GM12878 (cell line): ENCODE measurements at regions not wholly inside any gene's neighbourhood (a gene's known extent, or its start where the extent isn't known, plus 50 kb on each side); places are given as distances from the start of the nearest gene placed in this dataset.
"Not testable (repeated sequence)": the region's sequence is repeated elsewhere in the genome, so short reads cannot be mapped to it uniquely, and the experiment has no call there.

Source experiments
- ATAC-seq: fragments of 200-7000 bp; cut with Tn5 transposase; 3 replicates; pipeline ENCODE4 v1.9.1; 2020; ENCODE audit warnings: mild to moderate bottlenecking, moderate library complexity
- BruUV-seq: library from RNA; stranded (reverse); fragments of 400-500 nt; replicated peaks from 2 replicates; lab custom pipeline; 2021; lab: Mats Ljungman, UMichigan
- CTCF ChIA-PET: fragments of 300-600 bp; sonication (Branson Sonifier 250); formaldehyde crosslinking; extraction: SDS; loops from one replicate; lab custom pipeline; 2021; ENCODE audit warnings: inconsistent platforms; lab: Yijun Ruan, JAX
- POLR2A ChIA-PET: fragments of 350-600 bp; formaldehyde crosslinking; extraction: SDS; loops from one replicate; lab custom pipeline; 2021; ENCODE audit warnings: inconsistent platforms; lab: Charles Lee
- RAD21 ChIA-PET: fragments of 300-600 bp; sonication (Branson Sonifier 250); formaldehyde crosslinking; loops from one replicate; lab custom pipeline; 2023; ENCODE audit warnings: antibody characterized with exemption; ENCODE audit not compliant: unreplicated experiment; lab: Charles Lee
- SMC1A ChIA-PET: fragments of 300-600 bp; sonication (Branson Sonifier 250); formaldehyde crosslinking; loops from one replicate; lab custom pipeline; 2023; ENCODE audit not compliant: unreplicated experiment, uncharacterized antibody; lab: Charles Lee
- DNase-seq: peaks from one replicate; pipeline ENCODE4 v3.0.0-alpha.2; 2011; ENCODE audit warnings: low read depth, low spot score
- FAIRE-seq: peaks from 3 replicates; lab custom pipeline; 2011; peaks lifted over from hg19 to GRCh38; lab: Jason Lieb, UNC
- H2AFZ ChIP-seq: 2 replicates; pipeline ENCODE4 v1.6.0; 2011; ENCODE audit warnings: low read depth, low read length, control low read depth; ENCODE audit not compliant: control insufficient read depth
- H3K27ac ChIP-seq: 2 replicates; pipeline ENCODE4 v1.5.1; 2011; ENCODE audit warnings: control low read depth; ENCODE audit not compliant: control insufficient read depth, insufficient read depth
- H3K27me3 ChIP-seq, 2 experiments: replicated peaks in 1 of 2; 2 replicates each; pipeline versions ENCODE4 v1.6.0 to v1.6.1; 2011; ENCODE audit warnings: low read length in 1 of 2; ENCODE audit not compliant: control insufficient read depth in 2 of 2, insufficient read depth in 2 of 2
- H3K36me3 ChIP-seq, 2 experiments: 2 replicates each; pipeline ENCODE4 v1.5.1; 2011; ENCODE audit warnings: low read length in 1 of 2; ENCODE audit not compliant: control insufficient read depth in 2 of 2, insufficient read depth in 2 of 2
- H3K4me1 ChIP-seq: 2 replicates; pipeline ENCODE4 v1.6.1; 2011; ENCODE audit warnings: mild to moderate bottlenecking, low read length, moderate library complexity, mixed read lengths; ENCODE audit not compliant: control insufficient read depth, insufficient read depth
- H3K4me2 ChIP-seq: 2 replicates; pipeline ENCODE4 v1.6.0; 2011; ENCODE audit warnings: control low read depth; ENCODE audit not compliant: control insufficient read depth, insufficient read depth
- H3K4me3 ChIP-seq: fragments of 200-600 bp; sonication (generic); 2 replicates; pipeline ENCODE4 v1.5.1; 2016
- H3K79me2 ChIP-seq: 2 replicates; pipeline ENCODE4 v1.6.0; 2011; ENCODE audit warnings: low read length; ENCODE audit not compliant: control insufficient read depth, insufficient read depth
- H3K9ac ChIP-seq: 2 replicates; pipeline ENCODE4 v1.8.0; 2011; ENCODE audit warnings: low read length, control low read depth, mixed read lengths; ENCODE audit not compliant: control insufficient read depth, insufficient read depth
- H3K9me3 ChIP-seq: replicated peaks from 3 replicates; pipeline ENCODE4 v1.5.1; 2011; ENCODE audit warnings: mild to moderate bottlenecking, low read length; ENCODE audit not compliant: control insufficient read depth, insufficient read depth
- H4K20me1 ChIP-seq: 2 replicates; pipeline ENCODE4 v1.6.0; 2011; ENCODE audit not compliant: control insufficient read depth, insufficient read depth
- CHD1 ChIP-seq: IDR thresholded peaks from 2 replicates; pipeline ENCODE4 v1.6.1; 2012; ENCODE audit warnings: low read depth, low read length, improper control_type of control experiment
- GABPA ChIP-seq: IDR thresholded peaks from 2 replicates; pipeline ENCODE4 v1.6.1; 2014; ENCODE audit warnings: antibody characterized with exemption, low read depth, mild to moderate bottlenecking, inconsistent platforms
- STAT3 ChIP-seq: IDR thresholded peaks from 2 replicates; pipeline ENCODE4 v1.6.1; 2011; ENCODE audit warnings: low read depth, low read length, improper control_type of control experiment
- ZNF207 ChIP-seq: fragments of 450-650 bp; IDR thresholded peaks from 2 replicates; pipeline ENCODE4 v1.6.1; 2014; ENCODE audit warnings: antibody characterized with exemption, mild to moderate bottlenecking, borderline replicate concordance
- WGBS: methylation state at CpG from one replicate; pipeline ENCODE4 v1.1.6; 2016; ENCODE audit warnings: low lambda C conversion rate; ENCODE audit not compliant: insufficient replicate concordance, insufficient coverage; ENCODE audit errors: missing lambda C conversion rate; 5-methylcytosine and 5-hydroxymethylcytosine counted together
- in situ Hi-C: fragments of 300-500 bp; cut with MboI; formaldehyde crosslinking; loops from 9 replicates; pipeline ENCODE4 v1.14.3; 2018; ENCODE audit warnings: mixed read lengths
- intact Hi-C: fragments of 100-400 bp; cut with micrococcal nuclease; formaldehyde crosslinking; loops from one replicate; pipeline ENCODE4 v1.14.2; 2022; ENCODE audit not compliant: unreplicated experiment
- TF ChIP-seq, protein P1 (sequence below): fragments of 450-650 bp; conservative IDR thresholded peaks from 2 replicates; pipeline ENCODE4 v1.6.1; 2017; ENCODE audit warnings: mild to moderate bottlenecking, moderate library complexity
- TF ChIP-seq, protein P2 (sequence below): IDR thresholded peaks from 2 replicates; pipeline ENCODE4 v1.6.1; 2011; ENCODE audit warnings: low read depth, low read length, improper control_type of control experiment, borderline replicate concordance
- TF ChIP-seq, protein P3 (sequence below): fragments of 450-650 bp; IDR thresholded peaks from 2 replicates; pipeline ENCODE4 v1.6.1; 2017; ENCODE audit warnings: mild to moderate bottlenecking, moderate library complexity
- TF ChIP-seq, protein P4 (sequence below): IDR thresholded peaks from 2 replicates; pipeline ENCODE4 v1.6.1; 2011; ENCODE audit warnings: borderline replicate concordance, low read depth, mild to moderate bottlenecking, moderate library complexity, low read length; ENCODE audit not compliant: insufficient read depth, poor library complexity, severe bottlenecking

DNA sequence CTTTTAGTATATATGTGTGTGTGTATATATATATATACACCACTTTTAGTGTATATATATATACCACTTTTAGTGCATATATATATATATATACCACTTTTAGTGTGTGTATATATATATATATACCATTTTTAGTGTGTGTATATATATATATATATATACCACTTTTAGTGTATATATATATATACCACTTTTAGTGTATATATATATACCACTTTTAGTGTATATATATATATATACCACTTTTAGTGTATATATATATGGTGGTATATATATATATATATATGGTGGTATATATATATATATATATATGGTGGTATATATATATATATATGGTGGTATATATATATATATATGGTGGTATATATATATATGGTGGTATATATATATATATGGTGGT lies 79.5 kb upstream of the ANK3 start:
- DNase-seq, SMC1A ChIA-PET, POLR2A ChIA-PET, in situ Hi-C loops, CTCF ChIA-PET, H4K20me1 ChIP-seq, H3K9me3 ChIP-seq, intact Hi-C loops, H3K27ac ChIP-seq, H3K79me2 ChIP-seq, H3K36me3 ChIP-seq, RAD21 ChIA-PET, H3K9ac ChIP-seq, ATAC-seq, H3K4me3 ChIP-seq, H3K4me2 ChIP-seq, BruUV-seq, H3K4me1 ChIP-seq, H3K27me3 ChIP-seq, H2AFZ ChIP-seq, FAIRE-seq: not testable (repeated sequence)

DNA sequence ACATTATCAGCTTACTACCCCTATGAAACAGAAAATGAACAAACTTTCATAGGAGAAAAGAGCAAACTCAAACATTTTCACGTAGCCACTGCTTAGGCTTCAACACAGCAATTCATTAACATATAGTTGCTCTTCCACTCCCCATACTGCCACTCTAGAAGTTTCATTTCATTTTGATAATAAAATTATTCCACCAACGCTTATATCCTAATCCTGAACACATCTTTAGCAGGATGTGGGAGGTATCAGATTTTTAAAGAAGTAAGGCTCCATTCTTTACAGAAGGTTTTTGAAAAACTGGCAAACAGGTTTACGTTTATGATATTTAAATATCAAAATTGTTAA lies 77.5 kb upstream of the ANK3 start:
- no peak overlapping the region for H3K27ac ChIP-seq
- WGBS = 34% methylated on average over 3 of the region's 3 CpGs
- DNase-seq (no peak), FAIRE-seq (no peak), ATAC-seq (no peak)
- H2AFZ ChIP-seq = no peak overlapping the region
- ChIA-PET CTCF (no interaction called here), POLR2A (interaction anchor here (0.7 kb wide), 1 partner anchor 1703 kb away, joined by 4 read pairs; no protein-coding TSS in a partner anchor), RAD21 (no interaction called here), SMC1A (no interaction called here)
- H4K20me1 ChIP-seq = no peaks in the 10 kb centered on the region
- H3K79me2 ChIP-seq = no peaks in the 10 kb centered on the region
- no peaks in the 10 kb centered on the region for H3K36me3 ChIP-seq
- H3K4me1 ChIP-seq = no peaks in the 10 kb centered on the region
- H3K27me3 ChIP-seq = no peaks in the 10 kb centered on the region
- H3K4me2 ChIP-seq = no peak overlapping the region
- H3K9ac ChIP-seq = no peak overlapping the region
- BruUV-seq = no TSS peak
- no peaks in the 10 kb centered on the region for H3K9me3 ChIP-seq
- H3K4me3 ChIP-seq = no peak overlapping the region
- TF ChIP-seq, protein P1, sequence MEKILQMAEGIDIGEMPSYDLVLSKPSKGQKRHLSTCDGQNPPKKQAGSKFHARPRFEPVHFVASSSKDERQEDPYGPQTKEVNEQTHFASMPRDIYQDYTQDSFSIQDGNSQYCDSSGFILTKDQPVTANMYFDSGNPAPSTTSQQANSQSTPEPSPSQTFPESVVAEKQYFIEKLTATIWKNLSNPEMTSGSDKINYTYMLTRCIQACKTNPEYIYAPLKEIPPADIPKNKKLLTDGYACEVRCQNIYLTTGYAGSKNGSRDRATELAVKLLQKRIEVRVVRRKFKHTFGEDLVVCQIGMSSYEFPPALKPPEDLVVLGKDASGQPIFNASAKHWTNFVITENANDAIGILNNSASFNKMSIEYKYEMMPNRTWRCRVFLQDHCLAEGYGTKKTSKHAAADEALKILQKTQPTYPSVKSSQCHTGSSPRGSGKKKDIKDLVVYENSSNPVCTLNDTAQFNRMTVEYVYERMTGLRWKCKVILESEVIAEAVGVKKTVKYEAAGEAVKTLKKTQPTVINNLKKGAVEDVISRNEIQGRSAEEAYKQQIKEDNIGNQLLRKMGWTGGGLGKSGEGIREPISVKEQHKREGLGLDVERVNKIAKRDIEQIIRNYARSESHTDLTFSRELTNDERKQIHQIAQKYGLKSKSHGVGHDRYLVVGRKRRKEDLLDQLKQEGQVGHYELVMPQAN = no peak
- no peak for TF ChIP-seq ZNF207
- TF ChIP-seq, protein P2, sequence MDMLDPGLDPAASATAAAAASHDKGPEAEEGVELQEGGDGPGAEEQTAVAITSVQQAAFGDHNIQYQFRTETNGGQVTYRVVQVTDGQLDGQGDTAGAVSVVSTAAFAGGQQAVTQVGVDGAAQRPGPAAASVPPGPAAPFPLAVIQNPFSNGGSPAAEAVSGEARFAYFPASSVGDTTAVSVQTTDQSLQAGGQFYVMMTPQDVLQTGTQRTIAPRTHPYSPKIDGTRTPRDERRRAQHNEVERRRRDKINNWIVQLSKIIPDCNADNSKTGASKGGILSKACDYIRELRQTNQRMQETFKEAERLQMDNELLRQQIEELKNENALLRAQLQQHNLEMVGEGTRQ = no peak
- TF ChIP-seq STAT3 = no peak
- no peak for TF ChIP-seq GABPA
- TF ChIP-seq, protein P3, sequence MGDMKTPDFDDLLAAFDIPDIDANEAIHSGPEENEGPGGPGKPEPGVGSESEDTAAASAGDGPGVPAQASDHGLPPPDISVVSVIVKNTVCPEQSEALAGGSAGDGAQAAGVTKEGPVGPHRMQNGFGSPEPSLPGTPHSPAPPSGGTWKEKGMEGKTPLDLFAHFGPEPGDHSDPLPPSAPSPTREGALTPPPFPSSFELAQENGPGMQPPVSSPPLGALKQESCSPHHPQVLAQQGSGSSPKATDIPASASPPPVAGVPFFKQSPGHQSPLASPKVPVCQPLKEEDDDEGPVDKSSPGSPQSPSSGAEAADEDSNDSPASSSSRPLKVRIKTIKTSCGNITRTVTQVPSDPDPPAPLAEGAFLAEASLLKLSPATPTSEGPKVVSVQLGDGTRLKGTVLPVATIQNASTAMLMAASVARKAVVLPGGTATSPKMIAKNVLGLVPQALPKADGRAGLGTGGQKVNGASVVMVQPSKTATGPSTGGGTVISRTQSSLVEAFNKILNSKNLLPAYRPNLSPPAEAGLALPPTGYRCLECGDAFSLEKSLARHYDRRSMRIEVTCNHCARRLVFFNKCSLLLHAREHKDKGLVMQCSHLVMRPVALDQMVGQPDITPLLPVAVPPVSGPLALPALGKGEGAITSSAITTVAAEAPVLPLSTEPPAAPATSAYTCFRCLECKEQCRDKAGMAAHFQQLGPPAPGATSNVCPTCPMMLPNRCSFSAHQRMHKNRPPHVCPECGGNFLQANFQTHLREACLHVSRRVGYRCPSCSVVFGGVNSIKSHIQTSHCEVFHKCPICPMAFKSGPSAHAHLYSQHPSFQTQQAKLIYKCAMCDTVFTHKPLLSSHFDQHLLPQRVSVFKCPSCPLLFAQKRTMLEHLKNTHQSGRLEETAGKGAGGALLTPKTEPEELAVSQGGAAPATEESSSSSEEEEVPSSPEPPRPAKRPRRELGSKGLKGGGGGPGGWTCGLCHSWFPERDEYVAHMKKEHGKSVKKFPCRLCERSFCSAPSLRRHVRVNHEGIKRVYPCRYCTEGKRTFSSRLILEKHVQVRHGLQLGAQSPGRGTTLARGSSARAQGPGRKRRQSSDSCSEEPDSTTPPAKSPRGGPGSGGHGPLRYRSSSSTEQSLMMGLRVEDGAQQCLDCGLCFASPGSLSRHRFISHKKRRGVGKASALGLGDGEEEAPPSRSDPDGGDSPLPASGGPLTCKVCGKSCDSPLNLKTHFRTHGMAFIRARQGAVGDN = no peak
- TF ChIP-seq, protein P4, sequence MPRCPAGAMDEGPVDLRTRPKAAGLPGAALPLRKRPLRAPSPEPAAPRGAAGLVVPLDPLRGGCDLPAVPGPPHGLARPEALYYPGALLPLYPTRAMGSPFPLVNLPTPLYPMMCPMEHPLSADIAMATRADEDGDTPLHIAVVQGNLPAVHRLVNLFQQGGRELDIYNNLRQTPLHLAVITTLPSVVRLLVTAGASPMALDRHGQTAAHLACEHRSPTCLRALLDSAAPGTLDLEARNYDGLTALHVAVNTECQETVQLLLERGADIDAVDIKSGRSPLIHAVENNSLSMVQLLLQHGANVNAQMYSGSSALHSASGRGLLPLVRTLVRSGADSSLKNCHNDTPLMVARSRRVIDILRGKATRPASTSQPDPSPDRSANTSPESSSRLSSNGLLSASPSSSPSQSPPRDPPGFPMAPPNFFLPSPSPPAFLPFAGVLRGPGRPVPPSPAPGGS = no peak
- no peak for TF ChIP-seq CHD1
- in situ Hi-C loops (no loop called here), intact Hi-C loops (no loop called here)
